Smooth muscle cell (in vitro differentiated cells): ENCODE measurements at regions not wholly inside any gene's neighbourhood (a gene's known extent, or its start where the extent isn't known, plus 50 kb on each side); places are given as distances from the start of the nearest gene placed in this dataset.

Experiments
- DNase-seq: peaks from one replicate; lab custom pipeline; 2025; ENCODE audit not compliant: unreplicated experiment; lab: John Stamatoyannopoulos, UW
- H2AFZ ChIP-seq: fragments of 200-600 bp; sonication (generic); 2 replicates; pipeline ENCODE4 v1.6.0; 2016; ENCODE audit warnings: antibody characterized with exemption, low read depth, mild to moderate bottlenecking
- H3F3A ChIP-seq: fragments of 200-600 bp; sonication (generic); 2 replicates; pipeline ENCODE4 v1.6.0; 2017; ENCODE audit warnings: antibody characterized with exemption, low read depth
- H3K27ac ChIP-seq: fragments of 200-600 bp; sonication (generic); 2 replicates; pipeline ENCODE4 v1.5.1; 2016; ENCODE audit warnings: low read depth, mild to moderate bottlenecking
- H3K27me3 ChIP-seq: fragments of 200-600 bp; sonication (generic); 2 replicates; pipeline ENCODE4 v1.6.1; 2016; ENCODE audit warnings: low read depth, mild to moderate bottlenecking
- H3K36me3 ChIP-seq: fragments of 200-600 bp; sonication (generic); 2 replicates; pipeline ENCODE4 v1.5.1; 2016; ENCODE audit warnings: low read depth
- H3K4me1 ChIP-seq: fragments of 200-600 bp; sonication (generic); 2 replicates; pipeline ENCODE4 v1.5.1; 2016; ENCODE audit warnings: low read depth
- H3K4me2 ChIP-seq: fragments of 200-600 bp; sonication (generic); 2 replicates; pipeline ENCODE4 v1.6.0; 2016; ENCODE audit warnings: mild to moderate bottlenecking
- H3K4me3 ChIP-seq: fragments of 200-600 bp; sonication (generic); 2 replicates; pipeline ENCODE4 v1.5.1; 2016; ENCODE audit warnings: mild to moderate bottlenecking
- H3K79me2 ChIP-seq: fragments of 200-600 bp; sonication (generic); 2 replicates; pipeline ENCODE4 v1.6.0; 2016; ENCODE audit warnings: low read depth, mild to moderate bottlenecking
- H3K9ac ChIP-seq: fragments of 200-600 bp; sonication (generic); 2 replicates; pipeline ENCODE4 v1.6.0; 2016; ENCODE audit warnings: low read depth
- H3K9me3 ChIP-seq: fragments of 200-600 bp; sonication (generic); replicated peaks from 2 replicates; pipeline ENCODE4 v1.5.1; 2016; ENCODE audit warnings: low read depth
- H4K20me1 ChIP-seq: fragments of 200-600 bp; sonication (generic); 2 replicates; pipeline ENCODE4 v1.6.0; 2016; ENCODE audit warnings: low read depth
- CTCF ChIP-seq: fragments of 200-600 bp; sonication (generic); IDR thresholded peaks from 2 replicates; pipeline ENCODE4 v1.5.1; 2017; ENCODE audit warnings: borderline replicate concordance, mild to moderate bottlenecking, antibody characterized with exemption; ENCODE audit not compliant: insufficient read depth, poor library complexity, severe bottlenecking
- WGBS: methylation state at CpG from one replicate; pipeline ENCODE4 v1.1.7; 2016; ENCODE audit warnings: low lambda C conversion rate; 5-methylcytosine and 5-hydroxymethylcytosine counted together

- Histone ChIP-seq H3K9me3 (no peaks in the 10 kb centered on the region), H3K27me3 (no peaks in the 10 kb centered on the region), H3K4me3 (no peak overlapping the region), H3K36me3 (no peaks in the 10 kb centered on the region), H3K79me2 (no peaks in the 10 kb centered on the region), H3K9ac (no peak overlapping the region), H3F3A (no peaks in the 10 kb centered on the region), H3K4me1 (no peaks in the 10 kb centered on the region), H3K4me2 (no peak overlapping the region), H3K27ac (peak overlapping the region; percentile 80), H2AFZ (no peak overlapping the region), H4K20me1 (no peaks in the 10 kb centered on the region)
- 74% methylated on average over 2 of the region's 2 CpGs for WGBS
- no peak for DNase-seq
- TF ChIP-seq CTCF, result no peak
These were observed 101.5 kb downstream of the VCPKMT start for GRCh38 chr14:50014809-50015430.

DNA sequence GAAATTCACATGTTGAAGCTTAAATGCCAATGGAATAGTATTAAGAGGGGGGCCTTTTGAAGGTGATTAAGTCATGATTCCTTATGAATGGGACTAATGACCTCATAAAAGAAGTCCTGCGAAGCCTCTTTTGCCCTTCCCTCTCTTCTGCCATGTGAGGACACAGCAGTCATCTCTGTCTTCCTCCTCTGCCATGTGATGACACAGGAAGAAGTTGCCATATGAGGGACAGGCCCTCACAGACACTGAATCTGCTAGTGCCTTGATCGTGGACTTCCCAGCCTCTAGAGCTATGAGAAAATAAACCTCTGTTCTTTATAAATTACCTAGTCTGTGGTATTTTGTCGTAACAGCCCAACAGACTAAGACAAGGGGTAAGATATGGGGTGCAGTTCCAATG is 100.7 kb downstream of the VCPKMT start:
- Histone ChIP-seq H3K4me1 (no peaks in the 10 kb centered on the region), H3K4me2 (no peak overlapping the region), H2AFZ (no peak overlapping the region), H3K4me3 (no peak overlapping the region), H3K27me3 (no peaks in the 10 kb centered on the region), H3F3A (no peaks in the 10 kb centered on the region), H3K9ac (no peak overlapping the region), H3K27ac (no peak overlapping the region), H4K20me1 (no peaks in the 10 kb centered on the region), H3K79me2 (no peaks in the 10 kb centered on the region), H3K36me3 (no peaks in the 10 kb centered on the region), H3K9me3 (no peaks in the 10 kb centered on the region)
- no peak for DNase-seq
- TF ChIP-seq CTCF, result no peak
- 90% methylated on average over 3 of the region's 3 CpGs for WGBS

DNA sequence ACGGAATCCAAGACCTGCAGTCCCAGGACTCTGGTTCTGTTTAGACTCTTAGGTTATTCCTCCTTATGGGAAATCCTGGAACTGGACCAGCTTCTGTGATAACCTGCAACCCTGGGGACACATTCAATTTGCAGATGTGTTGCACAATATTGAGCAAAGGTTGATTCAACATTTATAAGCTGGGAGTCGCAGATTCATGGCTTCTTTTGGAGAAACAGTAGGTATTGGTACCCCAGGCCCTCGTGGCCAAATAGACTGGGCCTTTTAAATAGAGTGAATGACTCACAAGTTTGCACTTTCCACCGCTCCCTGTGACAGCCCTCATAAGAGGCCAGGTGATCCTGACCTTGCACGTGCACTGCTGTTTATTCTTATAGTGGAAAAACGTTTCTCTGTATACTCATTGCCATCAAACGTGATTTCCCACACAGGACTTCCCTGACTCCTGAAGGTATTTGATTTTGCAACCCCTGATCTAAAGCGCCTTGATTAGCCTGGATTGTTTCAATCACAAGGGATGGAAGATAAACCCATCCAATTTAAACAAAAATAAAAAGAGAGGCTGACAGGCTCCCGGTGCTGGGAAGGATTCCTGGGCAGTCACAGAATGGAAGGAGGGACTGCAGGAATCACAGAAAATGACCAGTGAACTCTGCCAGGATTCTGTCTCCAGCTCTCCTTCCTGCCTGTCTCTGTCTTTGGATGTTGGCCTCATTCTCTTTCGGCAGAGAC is 98.0 kb downstream of the VCPKMT start:
- no peaks in the 10 kb centered on the region for H3K27me3 ChIP-seq
- TF ChIP-seq CTCF, result no peak
- H3K9me3 ChIP-seq, result no peaks in the 10 kb centered on the region
- no peaks in the 10 kb centered on the region for H3F3A ChIP-seq
- no peak overlapping the region for H3K4me2 ChIP-seq
- no peak overlapping the region for H2AFZ ChIP-seq
- WGBS, result 62% methylated on average over 10 of the region's 10 CpGs
- no peaks in the 10 kb centered on the region for H3K79me2 ChIP-seq
- H3K4me1 ChIP-seq, result no peaks in the 10 kb centered on the region
- H3K4me3 ChIP-seq, result no peak overlapping the region
- no peak for DNase-seq
- no peaks in the 10 kb centered on the region for H3K36me3 ChIP-seq
- H3K27ac ChIP-seq, result no peak overlapping the region
- H4K20me1 ChIP-seq, result no peaks in the 10 kb centered on the region
- H3K9ac ChIP-seq, result no peak overlapping the region

DNA sequence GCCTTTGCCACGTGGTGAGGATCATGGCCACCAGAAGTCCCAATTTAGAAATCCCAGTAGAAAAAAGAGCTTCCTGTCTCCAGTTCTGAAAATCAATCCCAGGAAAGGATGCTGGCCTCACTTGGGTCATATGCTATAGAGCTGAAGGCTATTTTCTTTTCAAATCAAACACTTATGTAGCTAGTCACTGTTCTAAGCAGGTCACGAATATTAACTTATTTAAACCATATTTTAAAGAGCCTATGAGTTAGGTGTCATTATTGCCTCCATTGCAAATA is 97.5 kb downstream of the VCPKMT start:
- H3K9ac ChIP-seq, result no peak overlapping the region
- DNase-seq, result no peak
- no peak overlapping the region for H3K27ac ChIP-seq
- H2AFZ ChIP-seq, result no peak overlapping the region
- H3F3A ChIP-seq, result no peaks in the 10 kb centered on the region
- no peaks in the 10 kb centered on the region for H3K36me3 ChIP-seq
- 74% methylated on average over 2 of the region's 2 CpGs for WGBS
- H3K9me3 ChIP-seq, result no peaks in the 10 kb centered on the region
- peaks cover 1% of the 10 kb centered on the region for H3K4me1 ChIP-seq
- H4K20me1 ChIP-seq, result no peaks in the 10 kb centered on the region
- no peaks in the 10 kb centered on the region for H3K79me2 ChIP-seq
- H3K4me3 ChIP-seq, result no peak overlapping the region
- TF ChIP-seq CTCF, result no peak
- no peak overlapping the region for H3K4me2 ChIP-seq
- no peaks in the 10 kb centered on the region for H3K27me3 ChIP-seq
